Naive thymus-derived CD8-positive, alpha-beta T cell (primary cell): ENCODE measurements at regions not wholly inside any gene's neighbourhood (a gene's known extent, or its start where the extent isn't known, plus 50 kb on each side); places are given as distances from the start of the nearest gene placed in this dataset.

Source experiments
- ATAC-seq, 2 donors: fragments of 150-1000 bp; cut with Tn5 transposase in 1 of 2; sonication (Bioruptor Pico), chemical (Tn5 transposase) in 1 of 2; 1 replicate in 1 of 2; 2 replicates in 1 of 2; pipeline ENCODE4 v1.10.0; 2021; ENCODE audit warnings: mild to moderate bottlenecking in 2 of 2, moderate library complexity in 2 of 2
- POLR2A ChIA-PET: fragments of 350-600 bp; sonication (Branson Sonifier 250); formaldehyde crosslinking; loops from one replicate; lab custom pipeline; 2021; ENCODE audit warnings: antibody characterized with exemption; lab: Charles Lee
- DNase-seq, 10 donors: peaks; one replicate each; pipeline versions ENCODE4 v3.0.0 to v3.0.0-alpha.2; 2020 to 2022
- H3K27ac Mint-ChIP-seq, 10 donors: one replicate each; pipeline ENCODE4 v1.8.0; 2020 to 2022; ENCODE audit warnings: mild to moderate bottlenecking in 10 of 10, mixed read lengths in 10 of 10, moderate library complexity in 4 of 10, inconsistent platforms in 1 of 10
- H3K27me3 Mint-ChIP-seq, 5 donors: one replicate each; pipeline ENCODE4 v1.8.0; 2021 to 2022; ENCODE audit warnings: mixed read lengths in 5 of 5
- H3K36me3 Mint-ChIP-seq, 3 donors: one replicate each; pipeline ENCODE4 v1.8.0; 2020 to 2022; ENCODE audit warnings: mixed read lengths in 3 of 3, mild to moderate bottlenecking in 2 of 3, inconsistent platforms in 1 of 3
- H3K4me1 Mint-ChIP-seq, 4 donors: one replicate each; pipeline ENCODE4 v1.8.0; 2021 to 2022; ENCODE audit warnings: mixed read lengths in 4 of 4
- H3K4me3 Mint-ChIP-seq, 10 donors: one replicate each; pipeline ENCODE4 v1.8.0; 2020 to 2022; ENCODE audit warnings: mild to moderate bottlenecking in 10 of 10, mixed read lengths in 10 of 10, moderate library complexity in 6 of 10, inconsistent platforms in 1 of 10
- H3K9me3 Mint-ChIP-seq, 9 donors: one replicate each; pipeline ENCODE4 v1.8.0; 2020 to 2022; ENCODE audit warnings: mixed read lengths in 9 of 9, mild to moderate bottlenecking in 3 of 9, inconsistent platforms in 1 of 9, moderate library complexity in 1 of 9

DNA sequence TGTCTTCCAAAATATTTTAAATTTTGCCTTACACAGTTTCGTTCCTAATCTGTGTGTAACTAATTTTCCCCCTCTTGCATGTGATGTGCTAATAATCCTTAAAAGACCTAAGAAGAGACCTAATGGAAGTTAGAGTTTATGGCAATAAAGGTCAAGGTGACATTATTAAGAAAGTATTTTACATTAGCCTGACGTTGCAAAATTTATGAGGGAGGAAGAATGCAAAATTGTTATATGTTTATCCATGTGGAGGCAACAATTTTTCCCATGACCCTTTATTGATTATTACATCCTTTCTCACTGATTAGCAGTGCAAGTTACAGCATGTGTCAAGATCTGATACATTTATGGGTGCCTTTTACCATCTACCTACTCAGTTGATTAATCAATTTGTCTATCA, 373.8 kb upstream of the ROBO1 start:
- H3K9me3 Mint-ChIP-seq = peaks cover 3 to 45% (median 22%) of the 10 kb centered on the region in 9 donors
- H3K4me3 Mint-ChIP-seq = no peak overlapping the region
- no peaks in the 10 kb centered on the region for H3K27me3 Mint-ChIP-seq
- DNase-seq (no peak), ATAC-seq (no peak)
- H3K4me1 Mint-ChIP-seq = no peaks in the 10 kb centered on the region
- POLR2A ChIA-PET = no interaction called here
- peaks cover 0 to 9% (median 0%) of the 10 kb centered on the region in 3 donors for H3K36me3 Mint-ChIP-seq
- H3K27ac Mint-ChIP-seq = no peak overlapping the region

- Mint-ChIP-seq H3K36me3 (no peaks in the 10 kb centered on the region), H3K27me3 (no peaks in the 10 kb centered on the region), H3K4me3 (no peak overlapping the region), H3K9me3 (peaks cover 0 to 21% (median 9%) of the 10 kb centered on the region in 9 donors), H3K4me1 (no peaks in the 10 kb centered on the region), H3K27ac (no peak overlapping the region)
- POLR2A ChIA-PET = no interaction called here
- no peak for ATAC-seq
- no peak for DNase-seq
These were observed 348.5 kb upstream of the ROBO1 start for GRCh38 chr3:80116281-80116680.

- POLR2A ChIA-PET = no interaction called here
- Mint-ChIP-seq H3K27me3 (no peaks in the 10 kb centered on the region), H3K4me3 (no peak overlapping the region), H3K9me3 (peaks cover 0 to 19% (median 9%) of the 10 kb centered on the region in 9 donors), H3K36me3 (no peaks in the 10 kb centered on the region), H3K4me1 (no peaks in the 10 kb centered on the region), H3K27ac (no peak overlapping the region)
- ATAC-seq (no peak), DNase-seq (no peak)
These were observed 346.9 kb upstream of the ROBO1 start for GRCh38 chr3:80114694-80115093.

- Mint-ChIP-seq H3K36me3 (no peaks in the 10 kb centered on the region), H3K9me3 (peaks cover 0 to 15% (median 6%) of the 10 kb centered on the region in 9 donors), H3K27ac (no peak overlapping the region), H3K4me1 (no peaks in the 10 kb centered on the region), H3K27me3 (no peaks in the 10 kb centered on the region), H3K4me3 (no peak overlapping the region)
- POLR2A ChIA-PET = no interaction called here
- DNase-seq = no peak
- ATAC-seq = no peak
These were observed 345.5 kb upstream of the ROBO1 start for GRCh38 chr3:80113331-80113730.

- no peaks in the 10 kb centered on the region for H3K4me1 Mint-ChIP-seq
- ATAC-seq = no peak
- POLR2A ChIA-PET = no interaction called here
- H3K9me3 Mint-ChIP-seq = peaks cover 0 to 15% (median 5%) of the 10 kb centered on the region in 9 donors
- no peaks in the 10 kb centered on the region for H3K27me3 Mint-ChIP-seq
- H3K4me3 Mint-ChIP-seq = no peak overlapping the region
- DNase-seq = no peak
- no peaks in the 10 kb centered on the region for H3K36me3 Mint-ChIP-seq
- H3K27ac Mint-ChIP-seq = no peak overlapping the region
These were observed 331.8 kb upstream of the ROBO1 start for GRCh38 chr3:80099559-80100066.

DNA sequence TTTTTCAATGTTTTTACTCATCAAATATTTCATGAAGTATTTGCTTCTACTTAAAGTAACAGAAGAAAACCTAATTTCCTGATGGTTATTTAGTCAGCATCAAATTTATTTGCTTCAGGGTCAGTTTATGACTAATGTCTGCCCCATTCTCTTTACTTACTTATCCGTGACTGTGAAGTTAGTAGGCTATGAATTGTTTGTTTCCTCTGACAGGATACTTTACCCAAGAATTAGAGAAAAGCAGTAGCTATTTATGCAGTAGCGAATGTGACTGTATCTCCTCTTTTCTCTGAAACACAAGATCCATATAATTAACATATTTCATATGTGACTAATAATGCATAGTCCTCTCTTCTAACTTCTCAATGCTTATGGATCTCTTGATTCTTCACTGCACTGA, 329.9 kb upstream of the ROBO1 start:
- Mint-ChIP-seq H3K4me1 (no peaks in the 10 kb centered on the region), H3K4me3 (no peak overlapping the region), H3K9me3 (peaks cover 0 to 20% (median 6%) of the 10 kb centered on the region in 9 donors), H3K27me3 (no peaks in the 10 kb centered on the region), H3K36me3 (no peaks in the 10 kb centered on the region), H3K27ac (no peak overlapping the region)
- ATAC-seq = no peak
- POLR2A ChIA-PET = no interaction called here
- DNase-seq = no peak

GRCh38 chr3:80096909-80097308, 329.1 kb upstream of the ROBO1 start:
- Mint-ChIP-seq H3K4me1 (no peaks in the 10 kb centered on the region), H3K9me3 (peaks cover 0 to 20% (median 6%) of the 10 kb centered on the region in 9 donors), H3K27me3 (no peaks in the 10 kb centered on the region), H3K4me3 (no peak overlapping the region), H3K36me3 (no peaks in the 10 kb centered on the region), H3K27ac (no peak overlapping the region)
- ATAC-seq (no peak), DNase-seq (no peak)
- POLR2A ChIA-PET = no interaction called here

DNA sequence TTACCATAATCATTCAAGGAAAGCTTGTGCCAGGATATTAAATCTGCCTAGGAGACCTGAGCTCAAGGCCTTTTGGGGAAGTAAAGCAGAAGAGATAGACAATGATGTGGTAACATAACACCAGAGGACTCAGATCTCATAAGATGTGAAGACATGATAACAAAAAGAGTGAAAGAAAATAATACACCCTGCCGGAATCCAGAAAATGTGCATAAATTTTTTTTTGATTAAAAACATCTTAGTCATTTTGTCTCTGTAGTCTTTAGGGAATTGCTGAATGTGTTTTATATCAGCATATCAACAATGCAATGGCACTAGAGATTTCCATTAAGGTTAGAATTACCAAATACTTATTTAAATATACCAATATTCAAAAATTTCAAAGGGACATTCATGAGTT, 326.8 kb upstream of the ROBO1 start:
- Mint-ChIP-seq H3K27me3 (no peaks in the 10 kb centered on the region), H3K4me3 (no peak overlapping the region)
- ATAC-seq = no peak

DNA sequence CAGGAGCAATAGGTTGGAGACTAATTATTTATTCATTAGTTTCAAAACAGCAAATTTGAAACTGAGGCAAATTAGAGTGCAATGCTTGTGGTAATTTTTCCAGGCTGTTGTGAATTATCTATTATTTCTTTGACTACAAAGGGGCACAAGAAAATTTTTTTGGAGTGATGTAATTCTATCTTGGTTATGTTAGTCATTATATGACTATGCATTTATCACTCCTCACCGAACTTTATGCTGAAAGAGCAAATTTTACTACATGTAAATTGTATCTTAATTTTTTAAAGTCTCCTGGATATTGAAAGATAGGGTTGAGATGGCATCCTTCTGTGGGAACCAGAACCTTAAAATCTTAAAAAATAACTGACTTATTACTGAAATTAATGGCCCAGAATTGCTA, 320.0 kb upstream of the ROBO1 start:
- Mint-ChIP-seq H3K27ac (no peak overlapping the region), H3K27me3 (no peaks in the 10 kb centered on the region), H3K4me1 (no peaks in the 10 kb centered on the region), H3K9me3 (peaks cover 0 to 25% (median 3%) of the 10 kb centered on the region in 9 donors), H3K36me3 (no peaks in the 10 kb centered on the region), H3K4me3 (no peak overlapping the region)
- POLR2A ChIA-PET = no interaction called here
- no peak for DNase-seq
- no peak for ATAC-seq

More for the DNA sequence above, 326.8 kb upstream of the ROBO1 start:
- no peak for DNase-seq
- POLR2A ChIA-PET = no interaction called here
- Mint-ChIP-seq H3K4me1 (no peaks in the 10 kb centered on the region), H3K27ac (no peak overlapping the region), H3K36me3 (no peaks in the 10 kb centered on the region), H3K9me3 (peaks cover 0 to 18% (median 8%) of the 10 kb centered on the region in 9 donors)

DNA sequence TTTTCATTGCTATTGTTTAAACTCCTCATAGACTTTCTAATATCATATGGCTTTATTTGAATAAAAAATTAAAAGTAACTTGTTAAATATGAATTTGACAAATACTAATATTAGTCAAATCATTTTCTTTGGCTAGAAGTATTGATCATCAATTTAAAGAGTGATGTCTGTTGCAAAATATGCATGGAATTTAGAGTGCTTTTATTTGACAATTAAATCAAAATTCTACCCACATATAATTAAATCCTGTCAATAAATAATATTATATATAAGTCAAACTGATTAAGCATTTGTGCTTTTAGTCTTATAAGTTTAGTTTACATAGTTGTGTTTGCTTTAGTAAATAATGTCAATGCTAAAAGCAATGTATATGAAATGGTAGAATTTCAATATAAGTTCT, 318.6 kb upstream of the ROBO1 start:
- DNase-seq (no peak), ATAC-seq (no peak)
- Mint-ChIP-seq H3K27ac (no peak overlapping the region), H3K4me3 (no peak overlapping the region), H3K9me3 (peaks cover 0 to 16% (median 3%) of the 10 kb centered on the region in 9 donors), H3K27me3 (no peaks in the 10 kb centered on the region), H3K36me3 (no peaks in the 10 kb centered on the region), H3K4me1 (no peaks in the 10 kb centered on the region)
- POLR2A ChIA-PET = no interaction called here

- no peak overlapping the region for H3K27ac Mint-ChIP-seq
These were observed 312.1 kb upstream of the ROBO1 start for GRCh38 chr3:80079886-80080285.

DNA sequence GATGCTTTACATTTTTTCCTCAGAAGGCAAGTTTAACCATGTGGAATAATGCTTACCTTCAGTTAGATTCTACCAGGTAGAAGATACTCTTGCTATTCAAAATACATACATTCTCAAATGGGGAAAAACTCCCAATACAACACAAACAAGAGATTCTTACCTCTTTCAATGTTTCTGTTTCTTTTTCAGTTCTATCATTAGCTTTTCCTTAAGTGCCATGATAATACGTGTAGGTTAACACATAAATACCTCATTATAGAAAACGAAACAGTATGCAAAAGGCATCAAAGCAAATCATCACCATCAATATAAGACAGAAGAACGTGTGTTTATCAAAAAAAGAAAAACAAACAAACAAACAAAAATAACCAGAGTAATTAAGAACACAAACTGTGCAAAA, 300.7 kb upstream of the ROBO1 start:
- Mint-ChIP-seq H3K27me3 (no peaks in the 10 kb centered on the region), H3K27ac (no peak overlapping the region), H3K4me1 (no peaks in the 10 kb centered on the region), H3K4me3 (no peak overlapping the region), H3K36me3 (peaks cover 0 to 5% (median 0%) of the 10 kb centered on the region in 3 donors), H3K9me3 (peaks cover 4 to 28% (median 12%) of the 10 kb centered on the region in 9 donors)
- POLR2A ChIA-PET = no interaction called here
- DNase-seq (no peak), ATAC-seq (no peak)

More at GRCh38 chr3:80079886-80080285, 312.1 kb upstream of the ROBO1 start:
- POLR2A ChIA-PET = no interaction called here
- Mint-ChIP-seq H3K4me1 (no peaks in the 10 kb centered on the region), H3K27me3 (no peaks in the 10 kb centered on the region), H3K36me3 (peaks cover 0 to 10% (median 0%) of the 10 kb centered on the region in 3 donors), H3K4me3 (no peak overlapping the region), H3K9me3 (peaks cover 2 to 34% (median 8%) of the 10 kb centered on the region in 9 donors)
- ATAC-seq (no peak), DNase-seq (no peak)

DNA sequence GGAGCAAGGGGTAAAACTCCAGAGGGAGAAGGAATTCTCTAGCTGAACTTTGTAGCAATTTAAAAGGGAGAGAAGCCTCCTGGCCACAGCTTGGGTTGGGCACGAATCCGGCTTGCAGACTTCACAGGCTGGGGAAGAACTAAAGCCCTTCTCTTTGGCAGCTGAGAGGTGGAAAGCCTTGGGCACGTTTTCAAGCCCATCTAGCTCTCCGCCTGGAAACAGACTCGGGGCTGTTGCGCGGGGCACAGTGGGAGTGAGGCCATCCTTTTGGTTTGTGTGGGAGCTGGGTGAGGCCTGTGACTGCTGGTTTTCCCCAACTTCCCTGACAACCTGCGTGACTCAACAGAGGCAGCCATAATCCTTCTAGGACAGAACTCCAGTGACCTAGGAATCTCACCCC, 295.7 kb upstream of the ROBO1 start:
- Mint-ChIP-seq H3K36me3 (peaks cover 0 to 3% (median 0%) of the 10 kb centered on the region in 3 donors), H3K27ac (no peak overlapping the region), H3K4me3 (no peak overlapping the region), H3K27me3 (no peaks in the 10 kb centered on the region), H3K4me1 (no peaks in the 10 kb centered on the region), H3K9me3 (peaks cover 4 to 23% (median 12%) of the 10 kb centered on the region in 9 donors)
- no peak for ATAC-seq
- POLR2A ChIA-PET = no interaction called here
- no peak for DNase-seq

DNA sequence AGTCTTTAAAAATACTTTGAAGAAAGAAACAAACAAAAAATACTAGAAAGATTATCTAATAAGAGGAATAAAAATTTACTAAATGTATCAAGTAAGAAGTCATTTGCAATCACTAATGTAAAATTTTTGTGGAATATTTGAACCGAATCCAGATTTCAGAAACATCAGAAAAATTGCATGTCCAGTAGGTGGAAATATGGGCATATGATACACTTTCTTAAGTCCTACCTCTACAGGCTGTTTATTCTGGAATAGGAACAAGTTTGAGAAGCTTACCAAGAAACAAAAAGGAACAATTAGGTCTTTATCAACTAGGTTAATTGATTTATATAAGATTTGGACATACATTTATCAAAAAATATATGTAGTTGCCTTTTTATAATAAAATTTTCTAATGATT, 292.9 kb upstream of the ROBO1 start:
- Mint-ChIP-seq H3K27ac (no peak overlapping the region), H3K4me3 (no peak overlapping the region), H3K27me3 (no peaks in the 10 kb centered on the region), H3K36me3 (no peaks in the 10 kb centered on the region), H3K4me1 (no peaks in the 10 kb centered on the region), H3K9me3 (peaks cover 2 to 23% (median 13%) of the 10 kb centered on the region in 9 donors)
- DNase-seq (no peak), ATAC-seq (no peak)
- POLR2A ChIA-PET = no interaction called here
